Right atrium auricular region (tissue), 2 donors: ENCODE measurements at regions not wholly inside any gene's neighbourhood (a gene's known extent, or its start where the extent isn't known, plus 50 kb on each side); places are given as distances from the start of the nearest gene placed in this dataset.
"Not testable (repeated sequence)": the region's sequence is repeated elsewhere in the genome, so short reads cannot be mapped to it uniquely, and the experiment has no call there.

ENCODE experiments used
- DNase-seq: peaks from one replicate; pipeline ENCODE4 v3.0.0-alpha.2; 2019; ENCODE audit warnings: low spot score
- H3K27ac ChIP-seq, 2 donors: fragments of 200-600 bp; sonication (generic); 1 replicate in 1 of 2; 2 replicates in 1 of 2; pipeline ENCODE4 v1.5.1; 2016 to 2019
- H3K27me3 ChIP-seq, 2 donors: fragments of 200-600 bp; sonication (generic); one replicate each; pipeline versions ENCODE4 v1.5.1 to v1.6.0; 2017 to 2019
- H3K36me3 ChIP-seq: fragments of 200-600 bp; sonication (generic); one replicate; pipeline ENCODE4 v1.5.1; 2016
- H3K4me1 ChIP-seq, 2 donors: fragments of 200-600 bp; sonication (generic); one replicate each; pipeline versions ENCODE4 v1.5.1 to v1.6.0; 2017 to 2019
- H3K4me3 ChIP-seq, 2 donors: fragments of 200-600 bp; sonication (generic); 1 replicate in 1 of 2; 2 replicates in 1 of 2; pipeline ENCODE4 v1.5.1; 2017 to 2019; ENCODE audit warnings: mild to moderate bottlenecking in 1 of 2, moderate library complexity in 1 of 2
- H3K9me3 ChIP-seq, 2 donors: fragments of 200-600 bp; sonication (generic); one replicate each; pipeline ENCODE4 v1.5.1; 2019
- CTCF ChIP-seq, 2 donors: fragments of 200-600 bp; sonication (generic); IDR thresholded peaks; one replicate each; pipeline ENCODE4 v1.5.1; 2019; ENCODE audit warnings: antibody characterized with exemption in 2 of 2

GRCh38 chr4:138595171-138595570 is 353.0 kb upstream of the SLC7A11 start:
- DNase-seq: no peak
- Histone ChIP-seq H3K4me3 (no peak overlapping the region), H3K4me1 (peaks cover 0 to 16% of the 10 kb centered on the region in 2 donors), H3K27ac (no peak overlapping the region), H3K27me3 (no peaks in the 10 kb centered on the region), H3K9me3 (no peaks in the 10 kb centered on the region), H3K36me3 (no peaks in the 10 kb centered on the region)
- no peak for TF ChIP-seq CTCF (IDR thresholded peaks at IDR 0.05)

- Histone ChIP-seq H3K9me3 (no peaks in the 10 kb centered on the region), H3K27ac (no peak overlapping the region), H3K4me1 (peaks cover 0 to 16% of the 10 kb centered on the region in 2 donors), H3K4me3 (no peak overlapping the region), H3K36me3 (no peaks in the 10 kb centered on the region), H3K27me3 (no peaks in the 10 kb centered on the region)
- no peak for DNase-seq
- TF ChIP-seq CTCF (IDR thresholded peaks at IDR 0.05): no peak
Measured at GRCh38 chr4:138592796-138593195, 350.6 kb upstream of the SLC7A11 start.

- H3K27me3 ChIP-seq: no peaks in the 10 kb centered on the region
- H3K9me3 ChIP-seq: no peaks in the 10 kb centered on the region
- no peak overlapping the region for H3K27ac ChIP-seq
- no peak for DNase-seq
- H3K36me3 ChIP-seq: no peaks in the 10 kb centered on the region
- no peak for TF ChIP-seq CTCF (IDR thresholded peaks at IDR 0.05)
- peaks cover 0 to 15% of the 10 kb centered on the region in 2 donors for H3K4me1 ChIP-seq
- no peak overlapping the region for H3K4me3 ChIP-seq
Measured at GRCh38 chr4:138591808-138592207, 349.7 kb upstream of the SLC7A11 start.

- Histone ChIP-seq H3K4me3 (no peak overlapping the region), H3K4me1 (no peaks in the 10 kb centered on the region), H3K27me3 (no peaks in the 10 kb centered on the region), H3K9me3 (no peaks in the 10 kb centered on the region), H3K36me3 (no peaks in the 10 kb centered on the region), H3K27ac (no peak overlapping the region)
- no peak for DNase-seq
- no peak for TF ChIP-seq CTCF (IDR thresholded peaks at IDR 0.05)
Measured at GRCh38 chr4:138588501-138588900, 346.4 kb upstream of the SLC7A11 start.

- H3K36me3 ChIP-seq: no peaks in the 10 kb centered on the region
- DNase-seq: no peak
- H3K4me3 ChIP-seq: no peak overlapping the region
- H3K27ac ChIP-seq: no peak overlapping the region
- no peaks in the 10 kb centered on the region for H3K4me1 ChIP-seq
- TF ChIP-seq CTCF (IDR thresholded peaks at IDR 0.05): no peak
- H3K9me3 ChIP-seq: peaks cover 6 to 57% of the 10 kb centered on the region in 2 donors
- no peaks in the 10 kb centered on the region for H3K27me3 ChIP-seq
Measured at GRCh38 chr4:138579146-138579545, 337.0 kb upstream of the SLC7A11 start.

- not testable (repeated sequence) for H3K27me3 ChIP-seq, H3K4me1 ChIP-seq, H3K27ac ChIP-seq, H3K4me3 ChIP-seq, DNase-seq, H3K36me3 ChIP-seq
- peaks cover 6 to 57% of the 10 kb centered on the region in 2 donors for H3K9me3 ChIP-seq
Measured at GRCh38 chr4:138577826-138578225, 335.7 kb upstream of the SLC7A11 start.
